K562 (cell line): ENCODE measurements at regions not wholly inside any gene's neighbourhood (a gene's known extent, or its start where the extent isn't known, plus 50 kb on each side); places are given as distances from the start of the nearest gene placed in this dataset.

Experiments
- ATAC-seq: fragments of 200-7000 bp; cut with Tn5 transposase; 3 replicates; pipeline ENCODE4 v1.9.1; 2020; ENCODE audit warnings: moderate library complexity
- BruUV-seq: library from RNA; stranded (reverse); fragments of 400-500 nt; replicated peaks from 2 replicates; lab custom pipeline; 2021; lab: Mats Ljungman, UMichigan
- CTCF ChIA-PET: fragments of 300-600 bp; formaldehyde crosslinking; extraction: SDS; loops from one replicate; lab custom pipeline; 2021; ENCODE audit warnings: low intra/inter-chr PET ratio; lab: Yijun Ruan, JAX
- POLR2A ChIA-PET: fragments of 300-600, 350-650 bp; sonication (Branson Sonifier 250); formaldehyde crosslinking; extraction: SDS; loops from one replicate; lab custom pipeline; 2021; ENCODE audit warnings: antibody characterized with exemption, inconsistent platforms; lab: Yijun Ruan, JAX
- DNase-seq, 4 experiments: peaks; one replicate each; pipeline versions ENCODE4 v3.0.0 to v3.0.0-alpha.2; 2011 to 2018; ENCODE audit warnings: low spot score in 3 of 4, mixed read lengths in 3 of 4; ENCODE audit errors: extremely low read depth in 1 of 4
- FAIRE-seq: peaks from 2 replicates; lab custom pipeline; 2011; peaks lifted over from hg19 to GRCh38; lab: Jason Lieb, UNC
- H2AFZ ChIP-seq: 2 replicates; pipeline ENCODE4 v1.6.0; 2011; ENCODE audit warnings: low read depth, low read length, control low read depth, inconsistent platforms
- H3K27ac ChIP-seq: fragments of 200-600 bp; 3 replicates; pipeline ENCODE4 v1.8.0; 2011; ENCODE audit warnings: low read depth, mild to moderate bottlenecking, control low read depth, inconsistent platforms, low read length, moderate library complexity, mixed read lengths; ENCODE audit errors: extremely low read depth
- H3K27me3 ChIP-seq, 2 experiments: fragments of 300-600 bp in 1 of 2; 2 replicates in 1 of 2; 3 replicates in 1 of 2; pipeline versions ENCODE4 v1.6.0 to v1.8.0; 2011; ENCODE audit warnings: inconsistent platforms in 2 of 2, low read length in 2 of 2, mild to moderate bottlenecking in 1 of 2, mixed read lengths in 1 of 2, moderate library complexity in 1 of 2; ENCODE audit not compliant: control insufficient read depth in 2 of 2, insufficient read depth in 2 of 2
- H3K36me3 ChIP-seq: fragments of 300-600 bp; 3 replicates; pipeline ENCODE4 v1.8.0; 2011; ENCODE audit warnings: mild to moderate bottlenecking, low read length, inconsistent platforms; ENCODE audit not compliant: control insufficient read depth, insufficient read depth
- H3K4me1 ChIP-seq, 2 experiments: fragments of 200-600 bp in 1 of 2; replicated peaks in 1 of 2; 2 replicates in 1 of 2; 3 replicates in 1 of 2; pipeline versions ENCODE4 v1.5.1 to v1.8.0; 2011; ENCODE audit warnings: inconsistent platforms in 2 of 2, low read length in 2 of 2, mild to moderate bottlenecking in 1 of 2, mixed read lengths in 1 of 2, moderate library complexity in 1 of 2; ENCODE audit not compliant: control insufficient read depth in 2 of 2, insufficient read depth in 2 of 2
- H3K4me2 ChIP-seq: 2 replicates; pipeline ENCODE4 v1.6.1; 2011; ENCODE audit warnings: low read length, control low read depth, inconsistent platforms, mixed read lengths; ENCODE audit not compliant: insufficient read depth
- H3K4me3 ChIP-seq: fragments of 200-600 bp; sonication (generic), shearing (Covaris generic); 2 replicates; pipeline ENCODE4 v1.5.1; 2016; ENCODE audit warnings: control low read depth, inconsistent platforms
- H3K79me2 ChIP-seq: fragments of 200-600 bp; 3 replicates; pipeline ENCODE4 v1.8.0; 2011; ENCODE audit warnings: low read length, inconsistent platforms; ENCODE audit not compliant: control insufficient read depth, insufficient read depth
- H3K9ac ChIP-seq, 2 experiments: 2 replicates each; pipeline versions ENCODE4 v1.6.0 to v1.6.1; 2011; ENCODE audit warnings: low read depth in 2 of 2, low read length in 2 of 2, control low read depth in 1 of 2, inconsistent platforms in 1 of 2, mild to moderate bottlenecking in 1 of 2, mixed read lengths in 1 of 2; ENCODE audit not compliant: insufficient read depth in 1 of 2
- H3K9me1 ChIP-seq: one replicate; pipeline ENCODE4 v1.6.0; 2011; ENCODE audit warnings: inconsistent platforms, mild to moderate bottlenecking, low read length, moderate library complexity; ENCODE audit not compliant: control insufficient read depth, insufficient read depth
- H3K9me3 ChIP-seq: replicated peaks from 2 replicates; pipeline ENCODE4 v1.5.1; 2011; ENCODE audit warnings: low read depth, low read length, inconsistent platforms; ENCODE audit not compliant: control insufficient read depth, insufficient read depth
- H4K20me1 ChIP-seq: replicated peaks from 2 replicates; pipeline ENCODE4 v1.6.1; 2011; ENCODE audit warnings: low read length, inconsistent platforms, mixed read lengths; ENCODE audit not compliant: control insufficient read depth, insufficient read depth
- EP400 ChIP-seq: fragments of 450-650 bp; IDR thresholded peaks from 2 replicates; pipeline ENCODE4 v1.6.1; 2017; ENCODE audit warnings: antibody characterized with exemption, mild to moderate bottlenecking, moderate library complexity
- PHF21A ChIP-seq: fragments of 450-650 bp; IDR thresholded peaks from 2 replicates; pipeline ENCODE4 v1.6.1; 2017; ENCODE audit warnings: low read depth, borderline replicate concordance
- ZNF24 ChIP-seq: fragments of 450-650 bp; IDR thresholded peaks from 2 replicates; pipeline ENCODE4 v1.6.1; 2016
- WGBS: fragments of 100-300 bp; shearing (Covaris generic); methylation state at CpG from one replicate; pipeline ENCODE4 v1.1.6; 2016; ENCODE audit warnings: low coverage, mixed read lengths; ENCODE audit not compliant: insufficient coverage; ENCODE audit errors: missing lambda C conversion rate; 5-methylcytosine and 5-hydroxymethylcytosine counted together
- in situ Hi-C: fragments of 300-500 bp; cut with MboI; formaldehyde crosslinking; loops from 4 replicates; pipeline ENCODE4 v1.15.0; 2018; ENCODE audit warnings: inconsistent platforms, mixed read lengths
- intact Hi-C: fragments of 100-400 bp; cut with micrococcal nuclease; formaldehyde crosslinking; loops from 2 replicates; pipeline ENCODE4 v1.14.2; 2022
- TF ChIP-seq, protein P1 (sequence below): IDR thresholded peaks from 2 replicates; pipeline ENCODE4 v1.6.1; 2012; ENCODE audit warnings: low read depth, low read length, improper control_type of control experiment, borderline replicate concordance
- TF ChIP-seq, protein P2 (sequence below): sonication (generic); formaldehyde crosslinking; IDR thresholded peaks from 2 replicates; pipeline ENCODE4 v1.8.0; 2022; ENCODE audit warnings: mild to moderate bottlenecking, missing genetic modification reagents

DNA sequence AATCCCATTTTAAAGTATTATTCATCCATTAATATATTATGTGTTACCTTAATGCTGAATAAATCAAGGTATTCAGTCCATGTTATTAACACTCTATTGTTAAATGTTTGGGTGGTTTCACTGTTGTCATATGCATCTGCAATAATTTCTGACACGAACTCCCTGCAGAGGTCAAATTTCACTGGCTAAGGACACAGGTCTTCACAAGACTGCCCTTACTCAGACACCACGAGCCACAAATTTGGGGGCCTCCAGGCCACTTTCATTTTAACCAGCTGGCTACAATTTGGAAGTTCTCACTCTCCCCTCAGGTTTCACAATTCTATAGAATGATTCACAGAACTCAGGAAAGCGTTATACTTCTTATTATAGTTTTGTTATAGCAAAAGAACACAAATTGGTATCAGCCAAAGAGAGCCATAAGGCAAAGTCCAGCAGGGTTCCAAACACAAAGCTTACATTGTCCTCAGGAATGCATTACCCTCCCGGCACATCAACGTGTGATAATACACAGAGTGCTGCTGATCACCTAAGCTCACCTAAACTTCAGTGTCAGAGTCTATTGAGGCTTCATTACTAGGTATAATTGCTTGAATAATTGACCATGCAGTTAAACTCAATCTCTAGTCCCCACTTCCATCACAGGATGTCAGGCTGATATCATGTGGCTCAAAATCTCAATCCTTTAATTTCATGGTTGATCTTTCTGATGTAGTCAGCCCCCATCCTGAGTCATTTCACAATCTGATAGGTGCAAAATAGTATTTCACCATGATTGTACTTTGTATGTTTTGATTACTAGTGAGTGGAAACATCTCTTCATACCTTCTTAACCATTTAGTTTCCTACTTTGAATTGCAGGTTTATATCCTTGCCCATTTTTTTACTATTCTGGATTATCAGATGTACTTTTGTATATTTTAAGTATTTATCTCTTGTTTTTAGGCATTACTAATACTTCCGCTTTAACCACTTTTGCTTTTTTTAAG, 441.4 kb upstream of the AGTR1 start:
- no TSS peak for BruUV-seq
- Histone ChIP-seq H4K20me1 (no peaks in the 10 kb centered on the region), H3K36me3 (no peaks in the 10 kb centered on the region), H3K79me2 (no peaks in the 10 kb centered on the region), H3K4me3 (no peak overlapping the region), H3K9ac (no peak overlapping the region), H3K9me3 (no peaks in the 10 kb centered on the region), H3K9me1 (no peaks in the 10 kb centered on the region), H3K27me3 (no peaks in the 10 kb centered on the region), H3K27ac (no peak overlapping the region), H3K4me2 (no peak overlapping the region), H3K4me1 (no peaks in the 10 kb centered on the region), H2AFZ (no peak overlapping the region)
- WGBS = 2% methylated on average over 6 of the region's 6 CpGs
- TF ChIP-seq, protein P1, sequence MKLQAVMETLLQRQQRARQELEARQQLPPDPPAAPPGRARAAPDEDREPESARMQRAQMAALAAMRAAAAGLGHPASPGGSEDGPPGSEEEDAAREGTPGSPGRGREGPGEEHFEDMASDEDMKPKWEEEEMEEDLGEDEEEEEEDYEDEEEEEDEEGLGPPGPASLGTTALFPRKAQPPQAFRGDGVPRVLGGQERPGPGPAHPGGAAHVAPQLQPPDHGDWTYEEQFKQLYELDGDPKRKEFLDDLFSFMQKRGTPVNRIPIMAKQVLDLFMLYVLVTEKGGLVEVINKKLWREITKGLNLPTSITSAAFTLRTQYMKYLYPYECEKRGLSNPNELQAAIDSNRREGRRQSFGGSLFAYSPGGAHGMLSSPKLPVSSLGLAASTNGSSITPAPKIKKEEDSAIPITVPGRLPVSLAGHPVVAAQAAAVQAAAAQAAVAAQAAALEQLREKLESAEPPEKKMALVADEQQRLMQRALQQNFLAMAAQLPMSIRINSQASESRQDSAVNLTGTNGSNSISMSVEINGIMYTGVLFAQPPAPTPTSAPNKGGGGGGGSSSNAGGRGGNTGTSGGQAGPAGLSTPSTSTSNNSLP = no peak
- TF ChIP-seq PHF21A = no peak
- TF ChIP-seq, protein P2, sequence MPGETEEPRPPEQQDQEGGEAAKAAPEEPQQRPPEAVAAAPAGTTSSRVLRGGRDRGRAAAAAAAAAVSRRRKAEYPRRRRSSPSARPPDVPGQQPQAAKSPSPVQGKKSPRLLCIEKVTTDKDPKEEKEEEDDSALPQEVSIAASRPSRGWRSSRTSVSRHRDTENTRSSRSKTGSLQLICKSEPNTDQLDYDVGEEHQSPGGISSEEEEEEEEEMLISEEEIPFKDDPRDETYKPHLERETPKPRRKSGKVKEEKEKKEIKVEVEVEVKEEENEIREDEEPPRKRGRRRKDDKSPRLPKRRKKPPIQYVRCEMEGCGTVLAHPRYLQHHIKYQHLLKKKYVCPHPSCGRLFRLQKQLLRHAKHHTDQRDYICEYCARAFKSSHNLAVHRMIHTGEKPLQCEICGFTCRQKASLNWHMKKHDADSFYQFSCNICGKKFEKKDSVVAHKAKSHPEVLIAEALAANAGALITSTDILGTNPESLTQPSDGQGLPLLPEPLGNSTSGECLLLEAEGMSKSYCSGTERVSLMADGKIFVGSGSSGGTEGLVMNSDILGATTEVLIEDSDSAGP (CRISPR knock-in tag) = no peak
- no peak for TF ChIP-seq ZNF24
- TF ChIP-seq EP400 = no peak
- DNase-seq = no peak
- intact Hi-C loops (no loop called here), in situ Hi-C loops (no loop called here)
- CTCF ChIA-PET = no interaction called here
- POLR2A ChIA-PET = no interaction called here
- no peak for FAIRE-seq
- ATAC-seq = no peak
